Small intestine (tissue), 7 donors: ENCODE measurements at regions not wholly inside any gene's neighbourhood (a gene's known extent, or its start where the extent isn't known, plus 50 kb on each side); places are given as distances from the start of the nearest gene placed in this dataset.
"Not testable (repeated sequence)": the region's sequence is repeated elsewhere in the genome, so short reads cannot be mapped to it uniquely, and the experiment has no call there.

ENCODE experiments used
- DNase-seq, 2 donors: peaks; one replicate each; pipeline versions ENCODE4 v3.0.0 to v3.0.0-alpha.2; 2013
- FAIRE-seq: peaks from 2 replicates; lab custom pipeline; 2012; peaks lifted over from hg19 to GRCh38; lab: Jason Lieb, UNC
- H3K27ac ChIP-seq, 3 donors: one replicate each; pipeline ENCODE4 v1.5.1; 2013; ENCODE audit warnings: low read length in 2 of 3, mild to moderate bottlenecking in 2 of 3, control low read depth in 1 of 3, inconsistent platforms in 1 of 3, low read depth in 1 of 3, moderate library complexity in 1 of 3
- H3K27me3 ChIP-seq, 3 donors: one replicate each; pipeline ENCODE4 v1.6.1; 2013; ENCODE audit warnings: low read length in 3 of 3, inconsistent platforms in 1 of 3; ENCODE audit not compliant: control insufficient read depth in 3 of 3, insufficient read depth in 3 of 3
- H3K36me3 ChIP-seq, 3 donors: one replicate each; pipeline ENCODE4 v1.6.1; 2013; ENCODE audit warnings: low read length in 3 of 3, inconsistent platforms in 1 of 3, low read depth in 1 of 3, mild to moderate bottlenecking in 1 of 3, moderate library complexity in 1 of 3; ENCODE audit not compliant: control insufficient read depth in 3 of 3, insufficient read depth in 2 of 3
- H3K4me1 ChIP-seq, 3 donors: one replicate each; pipeline ENCODE4 v1.6.1; 2013; ENCODE audit warnings: low read length in 2 of 3, inconsistent platforms in 1 of 3, low read depth in 1 of 3, mild to moderate bottlenecking in 1 of 3, moderate library complexity in 1 of 3; ENCODE audit not compliant: control insufficient read depth in 3 of 3, insufficient read depth in 2 of 3
- H3K4me3 ChIP-seq, 3 donors: one replicate each; pipeline ENCODE4 v1.5.1; 2013; ENCODE audit warnings: low read length in 3 of 3, control low read depth in 1 of 3, inconsistent platforms in 1 of 3, low read depth in 1 of 3, mild to moderate bottlenecking in 1 of 3, moderate library complexity in 1 of 3
- H3K9me3 ChIP-seq, 2 donors: one replicate each; pipeline ENCODE4 v1.6.1; 2013; ENCODE audit warnings: low read depth in 1 of 2, low read length in 1 of 2; ENCODE audit not compliant: control insufficient read depth in 2 of 2, insufficient read depth in 1 of 2
- WGBS, 3 donors: extraction: QIAGEN DNeasy Blood & Tissue Kit; methylation state at CpG; one replicate each; pipeline ENCODE4 v1.1.7; 2013; 5-methylcytosine and 5-hydroxymethylcytosine counted together
- donor health status: healthy with polysubstance abuse.
- donor health status: control.
- donor health status: control.
- donor health status: Bipolar disorder and iron deficiency.
- donor health status: healthy.

- H3K9me3 ChIP-seq, result no peaks in the 10 kb centered on the region
- 83 to 90% (median 88%) methylated on average over 2 of the region's 2 CpGs for WGBS, 3 donors
- H3K27me3 ChIP-seq, result no peaks in the 10 kb centered on the region
- no peak for DNase-seq
- H3K36me3 ChIP-seq, result no peaks in the 10 kb centered on the region
- H3K27ac ChIP-seq, result no peak overlapping the region
- H3K4me3 ChIP-seq, result no peak overlapping the region
- H3K4me1 ChIP-seq, result peaks cover 0 to 13% (median 3%) of the 10 kb centered on the region in 3 donors
- no peak for FAIRE-seq
These were observed 483.7 kb upstream of the PIK3R1 start for GRCh38 chr5:67731886-67732285.

GRCh38 chr5:67730917-67731474 is 484.6 kb upstream of the PIK3R1 start:
- Histone ChIP-seq H3K36me3 (no peaks in the 10 kb centered on the region), H3K9me3 (no peaks in the 10 kb centered on the region), H3K27me3 (no peaks in the 10 kb centered on the region), H3K27ac (no peak overlapping the region), H3K4me3 (no peak overlapping the region), H3K4me1 (peaks cover 0 to 13% (median 3%) of the 10 kb centered on the region in 3 donors)
- 82 to 100% (median 89%) methylated on average over 1 of the region's 1 CpG for WGBS, 3 donors
- FAIRE-seq (no peak), DNase-seq (peak in 1 of 2 donors; percentile 46)

DNA sequence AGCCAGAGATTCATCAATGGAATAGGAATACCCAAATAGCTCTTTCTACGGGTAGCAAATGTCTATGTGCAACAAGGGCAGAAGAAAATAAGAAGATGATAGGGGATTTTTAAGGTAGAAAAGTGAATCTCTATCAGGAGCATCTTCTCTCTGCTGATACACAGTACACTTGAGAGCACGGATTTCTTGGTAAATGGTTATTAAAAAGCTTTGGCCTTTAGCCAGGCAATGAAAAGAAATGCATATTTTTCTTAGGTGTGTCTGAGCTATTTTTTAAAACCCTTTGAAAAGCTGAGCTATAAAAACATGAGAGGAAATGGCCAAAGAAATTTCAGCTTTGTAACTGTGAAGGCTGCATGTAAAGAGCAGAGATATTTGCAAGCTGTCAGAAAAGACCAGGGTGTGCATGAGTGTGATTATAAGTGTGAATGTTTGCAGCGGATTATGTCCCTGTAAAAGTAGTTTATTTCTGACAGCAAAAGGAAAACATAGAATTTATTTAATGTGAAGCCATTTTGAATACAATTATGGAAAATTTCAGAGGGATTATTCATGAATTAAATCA is 487.1 kb upstream of the PIK3R1 start:
- Histone ChIP-seq H3K4me1 (peaks cover 0 to 13% (median 3%) of the 10 kb centered on the region in 3 donors), H3K4me3 (no peak overlapping the region), H3K27me3 (no peaks in the 10 kb centered on the region), H3K36me3 (no peaks in the 10 kb centered on the region), H3K27ac (no peak overlapping the region), H3K9me3 (no peaks in the 10 kb centered on the region)
- no peak for FAIRE-seq
- WGBS, 3 donors, result 65 to 77% (median 66%) methylated on average over 3 of the region's 3 CpGs
- DNase-seq, result peak in 1 of 2 donors; percentile 14

DNA sequence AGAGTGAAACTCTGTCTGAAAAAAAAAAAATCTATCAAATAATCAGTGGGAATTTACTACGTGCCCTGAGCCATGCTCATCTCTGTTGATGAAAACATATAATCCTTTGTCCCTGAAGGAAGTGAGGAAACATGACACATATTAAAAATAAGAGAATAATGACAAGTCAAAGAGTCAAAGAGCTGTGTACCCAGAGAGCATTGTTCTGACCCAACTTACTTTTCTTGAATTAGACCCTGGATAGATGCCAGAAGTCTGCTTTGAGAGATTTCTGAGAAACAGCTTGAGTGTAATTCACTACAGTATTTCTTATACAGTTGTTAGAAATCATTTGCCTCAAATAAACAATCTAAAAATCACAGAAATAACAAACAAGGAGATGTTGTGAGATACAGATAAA is 490.0 kb upstream of the PIK3R1 start:
- no peak overlapping the region for H3K4me3 ChIP-seq
- 89 to 93% (median 92%) methylated on average over 1 of the region's 1 CpG for WGBS, 3 donors
- FAIRE-seq (no peak), DNase-seq (no peak)
- H3K4me1 ChIP-seq, result peaks cover 0 to 8% (median 0%) of the 10 kb centered on the region in 3 donors
- no peaks in the 10 kb centered on the region for H3K36me3 ChIP-seq
- no peaks in the 10 kb centered on the region for H3K27me3 ChIP-seq
- no peaks in the 10 kb centered on the region for H3K9me3 ChIP-seq
- H3K27ac ChIP-seq, result no peak overlapping the region

DNA sequence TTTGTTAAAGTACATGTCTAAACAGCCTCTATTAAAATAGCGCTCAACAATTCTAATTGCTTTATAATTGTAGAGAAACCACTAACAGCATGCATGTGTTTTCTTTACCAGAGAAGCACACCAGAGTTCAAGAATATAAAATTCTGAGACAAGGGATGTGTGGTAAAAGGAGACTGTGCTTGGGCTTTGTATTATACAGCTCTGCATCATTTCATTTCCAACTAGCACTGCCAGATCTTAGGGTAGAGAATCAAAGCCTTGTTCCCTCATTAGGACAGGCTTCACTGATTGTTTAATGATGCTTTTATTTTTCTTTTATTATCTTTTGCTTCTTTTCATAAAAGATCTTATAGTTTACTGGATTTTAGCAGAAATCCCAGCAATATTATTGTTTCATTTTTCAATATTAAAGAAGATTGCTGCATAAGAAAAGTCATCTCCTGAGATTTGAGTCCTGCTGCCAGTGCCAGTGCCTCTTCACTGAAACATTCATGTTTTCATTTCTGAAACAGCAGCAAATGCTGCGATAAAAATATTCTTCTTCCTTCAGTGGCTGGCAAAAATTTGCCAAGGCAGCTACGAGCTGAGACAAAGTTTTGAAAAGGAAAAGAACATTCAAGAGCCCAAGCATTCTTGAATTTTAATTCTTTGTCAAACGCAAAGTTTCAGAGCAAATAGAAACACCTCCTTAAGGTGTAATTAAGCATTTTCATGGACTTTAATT is 491.0 kb upstream of the PIK3R1 start:
- Histone ChIP-seq H3K4me1 (peaks cover 0 to 8% (median 0%) of the 10 kb centered on the region in 3 donors), H3K27me3 (no peaks in the 10 kb centered on the region), H3K9me3 (no peaks in the 10 kb centered on the region), H3K36me3 (no peaks in the 10 kb centered on the region), H3K27ac (no peak overlapping the region), H3K4me3 (no peak overlapping the region)
- DNase-seq (no peak), FAIRE-seq (no peak)
- 75 to 91% (median 83%) methylated on average over 4 of the region's 4 CpGs for WGBS, 3 donors

DNA sequence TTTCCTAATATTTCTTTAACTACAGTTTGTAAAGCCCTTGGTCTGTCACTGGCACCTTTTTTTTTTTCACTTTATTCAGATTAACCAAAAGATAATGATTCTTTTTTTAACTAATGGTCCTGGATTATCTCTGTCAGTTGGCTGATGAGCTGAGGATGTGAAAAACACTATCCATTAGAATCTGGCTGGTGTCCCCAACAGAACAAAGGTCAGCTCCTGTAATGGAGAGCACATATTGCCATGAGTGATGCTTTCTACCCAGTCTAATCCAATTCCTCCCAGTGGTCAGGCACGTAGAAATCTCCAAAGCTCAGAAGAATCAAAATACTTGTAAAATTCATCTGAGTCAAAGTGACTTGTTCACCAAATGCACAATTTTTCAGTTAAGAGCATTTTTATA is 491.7 kb upstream of the PIK3R1 start:
- Histone ChIP-seq H3K4me1 (peaks cover 0 to 8% (median 0%) of the 10 kb centered on the region in 3 donors), H3K27me3 (no peaks in the 10 kb centered on the region), H3K27ac (no peak overlapping the region), H3K4me3 (no peak overlapping the region), H3K9me3 (no peaks in the 10 kb centered on the region), H3K36me3 (no peaks in the 10 kb centered on the region)
- DNase-seq (no peak), FAIRE-seq (no peak)
- WGBS, 3 donors, result 70 to 87% (median 84%) methylated on average over 1 of the region's 1 CpG

- H3K9me3 ChIP-seq, H3K36me3 ChIP-seq, H3K27ac ChIP-seq, FAIRE-seq, H3K4me3 ChIP-seq, H3K4me1 ChIP-seq, H3K27me3 ChIP-seq, DNase-seq: not testable (repeated sequence)
- WGBS, 3 donors, result 85 to 100% (median 91%) methylated on average over 2 of the region's 2 CpGs
These were observed 493.0 kb upstream of the PIK3R1 start for GRCh38 chr5:67722582-67722981.

GRCh38 chr5:67720162-67720772 is 495.3 kb upstream of the PIK3R1 start:
- 89 to 90% (median 89%) methylated on average over 2 of the region's 2 CpGs for WGBS, 3 donors
- Histone ChIP-seq H3K36me3 (no peaks in the 10 kb centered on the region), H3K4me1 (no peaks in the 10 kb centered on the region), H3K27me3 (no peaks in the 10 kb centered on the region), H3K27ac (no peak overlapping the region), H3K4me3 (no peak overlapping the region), H3K9me3 (no peaks in the 10 kb centered on the region)
- no peak for DNase-seq
- FAIRE-seq, result no peak
